ES-I3 (cell line): ENCODE measurements at regions not wholly inside any gene's neighbourhood (a gene's known extent, or its start where the extent isn't known, plus 50 kb on each side); places are given as distances from the start of the nearest gene placed in this dataset.

Source experiments
- H3K36me3 ChIP-seq: 2 replicates; pipeline ENCODE4 v1.6.1; 2013; ENCODE audit warnings: mild to moderate bottlenecking, low read length, control low read depth, moderate library complexity; ENCODE audit not compliant: insufficient read depth
- H3K4me1 ChIP-seq: 2 replicates; pipeline ENCODE4 v1.6.1; 2013; ENCODE audit warnings: mild to moderate bottlenecking, control low read depth, low read length; ENCODE audit not compliant: insufficient read depth
- H3K9ac ChIP-seq: 2 replicates; pipeline ENCODE4 v1.6.1; 2013; ENCODE audit warnings: low read depth, mild to moderate bottlenecking, low read length, moderate library complexity
- H3K9me3 ChIP-seq: 2 replicates; pipeline ENCODE4 v1.6.1; 2013; ENCODE audit warnings: mild to moderate bottlenecking, low read length, moderate library complexity; ENCODE audit not compliant: control insufficient read depth, insufficient read depth

DNA sequence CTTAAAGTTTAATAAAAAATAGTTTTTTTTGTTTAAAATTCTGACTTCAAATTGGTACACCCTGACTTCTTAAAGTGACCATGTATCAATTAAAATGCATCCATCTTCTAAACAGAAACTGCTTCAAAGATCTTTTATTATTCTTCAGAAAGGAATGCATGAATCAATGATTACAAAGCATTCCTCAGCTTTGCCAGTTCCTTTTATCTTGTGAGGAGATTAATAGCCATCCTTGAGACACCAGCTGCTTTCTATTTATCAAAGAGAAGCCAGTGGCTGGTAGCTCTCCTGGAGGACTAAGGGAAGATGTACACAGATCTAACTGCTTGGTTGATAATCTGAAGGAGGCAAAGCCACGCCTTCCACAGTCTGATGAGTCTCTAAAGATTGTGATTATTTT, 2222.5 kb downstream of the LRRC4C start:
- Histone ChIP-seq H3K4me1 (no peaks in the 10 kb centered on the region), H3K9me3 (no peaks in the 10 kb centered on the region), H3K9ac (no peak overlapping the region), H3K36me3 (no peaks in the 10 kb centered on the region)

DNA sequence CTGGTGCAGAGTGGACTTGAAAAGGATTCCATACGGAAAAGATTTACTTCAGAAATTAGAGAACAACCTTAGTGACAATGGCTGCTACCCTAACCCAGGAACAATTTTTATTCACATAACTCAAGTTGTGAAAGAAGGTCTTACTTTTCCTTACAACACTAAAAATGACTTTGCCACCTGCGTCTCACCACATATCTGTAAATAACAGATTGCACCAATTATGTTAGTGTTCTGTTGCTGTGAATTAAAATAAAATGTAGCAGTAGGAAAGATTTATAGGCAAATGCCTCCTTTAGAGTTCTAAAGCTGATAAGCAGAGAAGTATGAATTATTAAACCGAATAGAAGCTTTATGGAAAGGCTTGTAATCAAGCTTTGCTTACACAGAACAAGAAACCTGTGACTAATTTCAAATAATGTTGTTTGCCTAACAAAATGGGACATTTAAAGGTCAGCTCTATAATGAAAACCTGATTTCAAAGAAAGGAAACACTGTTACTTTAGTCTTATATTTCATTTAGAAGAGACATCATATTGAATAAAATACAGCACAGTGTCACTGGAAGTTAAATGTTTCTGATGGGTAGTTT, 2237.8 kb downstream of the LRRC4C start:
- H3K9me3 ChIP-seq: no peaks in the 10 kb centered on the region
- H3K4me1 ChIP-seq: no peaks in the 10 kb centered on the region
- H3K36me3 ChIP-seq: no peaks in the 10 kb centered on the region
- H3K9ac ChIP-seq: no peak overlapping the region

DNA sequence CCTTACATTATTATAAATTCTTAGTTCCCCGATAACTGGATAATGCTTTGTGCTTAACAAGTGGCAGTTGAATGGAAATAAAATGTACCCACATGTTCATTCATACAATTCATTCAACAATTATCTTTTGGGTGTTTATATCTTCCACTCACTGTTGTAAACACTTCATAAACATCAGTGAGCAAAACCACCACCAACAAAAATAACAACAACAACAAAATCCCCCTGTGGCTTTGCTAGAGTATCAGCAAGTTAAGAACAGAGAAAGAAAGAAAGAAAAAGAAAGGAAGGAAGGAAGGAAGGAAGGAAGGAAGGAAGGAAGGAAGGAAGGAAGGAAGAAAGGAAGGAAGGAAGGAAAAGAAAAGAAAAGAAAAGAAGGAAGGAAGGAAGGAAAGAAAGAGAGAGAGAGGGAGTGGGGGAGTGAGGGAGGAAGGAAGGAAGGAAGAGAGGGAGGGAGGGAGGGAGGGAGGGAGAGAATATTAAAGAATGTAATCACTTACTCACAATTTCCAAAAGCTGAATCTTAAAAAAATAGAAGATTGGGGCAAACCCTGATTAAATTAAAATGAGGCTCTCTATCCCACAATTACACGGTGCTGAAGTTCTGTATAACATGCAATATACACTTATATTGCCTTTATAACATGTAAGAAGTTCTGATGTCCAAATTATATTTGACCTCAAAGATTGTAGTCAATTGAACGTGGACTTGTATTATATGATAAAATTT, 2238.8 kb downstream of the LRRC4C start:
- H3K9ac ChIP-seq: no peak overlapping the region
- H3K9me3 ChIP-seq: no peaks in the 10 kb centered on the region

DNA sequence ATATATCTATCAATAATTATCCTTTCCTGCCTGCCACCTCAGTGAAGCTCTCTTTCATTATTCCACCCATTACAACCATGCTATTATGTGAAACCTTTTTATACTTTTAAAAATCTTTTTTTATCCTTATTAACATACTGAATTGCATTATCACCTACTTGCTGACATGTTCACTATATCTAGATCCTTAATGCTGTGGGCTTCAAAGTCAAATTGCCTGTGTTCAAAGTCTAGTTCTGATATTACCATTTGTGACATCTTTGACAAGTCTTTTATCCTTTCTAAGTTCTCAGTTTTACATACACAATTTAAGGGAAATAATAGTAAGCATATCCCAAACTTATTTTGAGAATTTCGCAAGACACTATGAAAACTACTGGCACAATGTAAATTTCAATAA, 2239.4 kb downstream of the LRRC4C start:
- no peaks in the 10 kb centered on the region for H3K36me3 ChIP-seq
- H3K4me1 ChIP-seq: no peaks in the 10 kb centered on the region
- no peak overlapping the region for H3K9ac ChIP-seq
- no peaks in the 10 kb centered on the region for H3K9me3 ChIP-seq

More for the DNA sequence above, 2238.8 kb downstream of the LRRC4C start:
- Histone ChIP-seq H3K4me1 (no peaks in the 10 kb centered on the region), H3K36me3 (no peaks in the 10 kb centered on the region)

DNA sequence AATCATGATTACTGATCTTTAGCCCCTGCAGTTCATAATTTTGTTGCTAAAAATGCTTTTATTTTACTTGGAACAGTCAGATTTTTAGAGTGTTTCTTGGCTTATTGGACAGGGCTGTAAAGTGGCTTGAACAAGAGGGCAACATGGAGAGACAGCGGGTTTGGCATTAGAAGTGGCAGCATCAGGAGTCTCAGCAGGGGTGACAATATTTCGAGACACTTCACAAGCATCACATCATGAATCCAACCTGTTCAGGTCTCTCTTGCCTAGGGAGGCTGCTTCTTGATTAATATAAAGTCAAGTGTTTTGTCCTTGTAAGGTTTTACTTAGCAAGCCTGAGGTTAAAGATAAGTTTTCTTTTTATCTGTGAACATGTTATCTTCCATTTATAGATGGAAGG, 2249.5 kb downstream of the LRRC4C start:
- H3K36me3 ChIP-seq: no peaks in the 10 kb centered on the region

DNA sequence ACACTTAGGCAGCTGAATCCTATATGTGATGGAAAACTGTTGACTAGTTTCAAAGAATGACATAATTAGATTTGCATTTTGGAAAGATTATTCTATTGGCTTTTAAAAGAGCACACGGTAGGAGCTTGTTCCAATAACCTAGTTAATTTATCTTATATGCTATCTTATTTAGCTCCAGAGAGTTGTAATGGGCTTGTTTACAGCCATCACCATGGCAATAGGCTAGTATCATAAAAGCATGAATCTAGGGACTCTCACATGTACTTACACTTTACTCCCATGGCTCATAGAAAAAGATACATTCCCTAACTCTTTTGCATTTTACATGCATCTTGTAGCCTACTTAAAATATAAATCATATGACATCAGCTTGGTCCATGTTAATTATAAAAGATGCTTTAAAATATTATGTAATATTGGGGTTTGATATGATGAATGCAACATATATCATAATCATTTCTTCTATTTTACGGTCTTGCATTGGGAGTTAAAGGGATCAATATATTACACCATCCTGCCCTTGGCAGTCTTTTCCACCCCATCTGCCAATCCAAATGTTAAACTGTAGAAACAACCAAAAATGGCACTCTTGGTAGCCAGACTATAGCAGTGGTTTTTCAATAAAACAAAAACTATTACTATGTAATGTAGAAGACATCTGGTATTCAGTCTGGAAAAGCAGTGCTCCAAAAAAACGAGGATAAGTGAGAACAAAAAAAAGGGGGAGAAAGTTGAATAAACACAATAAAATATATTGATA, 2254.0 kb downstream of the LRRC4C start:
- H3K9me3 ChIP-seq: no peaks in the 10 kb centered on the region
- H3K9ac ChIP-seq: no peak overlapping the region
- no peaks in the 10 kb centered on the region for H3K36me3 ChIP-seq

More for the DNA sequence above, 2249.5 kb downstream of the LRRC4C start:
- H3K4me1 ChIP-seq: no peaks in the 10 kb centered on the region
- H3K9ac ChIP-seq: no peak overlapping the region
- H3K9me3 ChIP-seq: no peaks in the 10 kb centered on the region

DNA sequence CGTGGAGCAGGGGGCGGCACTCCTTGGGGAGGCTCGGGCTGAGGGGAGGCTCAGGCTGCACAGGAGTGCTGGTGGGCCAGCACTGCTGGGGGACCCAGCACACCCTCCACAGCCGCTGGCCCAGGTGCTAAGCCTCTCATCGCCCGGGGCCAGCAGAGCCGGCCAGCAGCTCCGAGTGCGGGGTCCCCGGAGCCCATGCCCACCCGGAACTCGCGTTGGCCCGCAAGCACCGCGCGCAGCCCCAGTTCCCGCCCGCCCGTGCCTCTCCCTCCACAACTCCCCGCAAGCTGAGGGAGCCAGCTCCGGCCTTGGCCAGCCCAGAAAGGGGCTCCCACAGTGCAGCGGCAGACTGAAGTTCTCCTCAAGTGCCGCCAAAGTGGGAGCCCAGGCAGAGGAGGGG, 2266.8 kb downstream of the LRRC4C start:
- Histone ChIP-seq H3K36me3 (no peaks in the 10 kb centered on the region), H3K4me1 (no peaks in the 10 kb centered on the region), H3K9me3 (no peaks in the 10 kb centered on the region), H3K9ac (no peak overlapping the region)

More for the DNA sequence above, 2254.0 kb downstream of the LRRC4C start:
- H3K4me1 ChIP-seq: no peaks in the 10 kb centered on the region

DNA sequence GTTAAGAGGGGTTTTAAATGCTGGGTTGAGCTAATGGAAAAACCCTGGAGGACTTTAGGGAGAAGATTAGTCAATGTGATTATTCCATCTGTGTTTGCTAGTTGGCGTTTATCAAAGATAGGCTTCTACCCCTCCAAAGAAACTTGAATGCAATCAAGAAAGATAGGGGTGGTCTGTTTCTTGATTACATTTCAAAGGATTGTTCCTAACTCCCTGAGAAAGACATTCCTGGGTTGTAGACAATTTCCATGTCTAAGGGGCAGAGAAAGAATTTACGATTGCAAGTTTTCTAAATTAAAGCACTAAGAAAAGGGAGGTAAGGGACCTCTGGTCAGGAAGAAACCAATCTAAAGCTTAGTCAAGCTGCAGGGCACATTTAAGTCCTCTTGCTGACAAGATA, 2268.7 kb downstream of the LRRC4C start:
- Histone ChIP-seq H3K9me3 (no peaks in the 10 kb centered on the region), H3K4me1 (no peaks in the 10 kb centered on the region), H3K9ac (no peak overlapping the region), H3K36me3 (no peaks in the 10 kb centered on the region)

DNA sequence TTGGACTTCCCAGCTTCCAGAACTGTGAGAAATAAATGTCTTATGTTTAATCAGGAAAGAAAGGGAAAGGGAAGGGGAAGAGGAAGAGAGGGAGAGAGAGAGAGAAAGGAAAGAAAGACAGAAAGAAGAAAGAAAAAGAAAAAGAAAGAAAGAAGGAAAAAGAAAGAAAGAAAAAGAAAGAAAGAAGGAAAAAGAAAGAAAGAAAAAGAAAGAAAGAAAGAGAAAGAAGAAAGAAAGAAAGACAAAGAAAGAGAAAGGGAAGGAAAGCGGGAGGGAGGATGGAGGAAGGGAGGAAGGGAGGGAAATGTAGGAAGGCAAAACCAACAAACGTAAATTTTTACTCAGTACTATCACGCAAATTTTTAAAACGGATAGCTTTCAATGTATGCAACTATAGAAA, 2281.8 kb downstream of the LRRC4C start:
- Histone ChIP-seq H3K9me3 (no peaks in the 10 kb centered on the region), H3K9ac (no peak overlapping the region), H3K4me1 (no peaks in the 10 kb centered on the region), H3K36me3 (no peaks in the 10 kb centered on the region)

DNA sequence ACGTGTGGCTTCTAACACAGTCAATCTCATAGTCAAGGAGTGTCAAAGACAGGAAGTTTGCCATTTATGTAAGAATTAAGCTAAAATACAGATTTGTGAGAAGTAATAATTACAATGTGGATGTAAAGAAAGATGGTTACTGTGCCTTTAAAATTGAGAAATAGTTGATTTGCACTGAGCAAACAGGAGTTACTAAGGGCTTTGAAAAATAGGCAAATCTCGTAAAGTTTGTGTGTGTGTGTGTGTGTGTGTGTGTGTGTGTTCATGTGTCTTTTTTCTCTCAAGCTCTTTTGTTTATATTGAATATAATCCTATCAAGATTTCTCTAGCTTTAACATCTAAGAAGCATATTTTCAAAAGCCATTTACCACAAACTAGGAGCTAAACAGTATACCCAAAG, 2284.5 kb downstream of the LRRC4C start:
- Histone ChIP-seq H3K36me3 (no peaks in the 10 kb centered on the region), H3K4me1 (no peaks in the 10 kb centered on the region), H3K9me3 (no peaks in the 10 kb centered on the region), H3K9ac (no peak overlapping the region)

DNA sequence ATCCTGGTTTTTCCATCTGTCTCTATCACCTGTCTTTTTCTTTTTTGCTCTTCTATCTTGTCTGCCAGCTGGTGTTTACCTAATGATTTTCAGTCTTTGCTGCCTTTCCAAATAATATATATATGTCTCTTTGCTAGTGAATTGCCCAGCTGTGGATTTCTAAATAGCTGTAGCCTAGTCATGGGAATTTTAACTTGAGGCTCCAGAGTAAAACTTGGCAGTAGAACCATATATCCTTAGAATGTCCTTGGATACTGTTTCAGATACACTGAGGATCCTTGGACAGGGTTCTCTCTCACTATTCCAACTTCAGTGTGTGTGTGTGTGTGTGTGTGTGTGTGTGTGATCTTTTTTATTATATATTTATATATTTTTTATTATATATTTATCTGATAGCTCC, 2285.3 kb downstream of the LRRC4C start:
- no peak overlapping the region for H3K9ac ChIP-seq
- H3K9me3 ChIP-seq: no peaks in the 10 kb centered on the region
- no peaks in the 10 kb centered on the region for H3K36me3 ChIP-seq
- no peaks in the 10 kb centered on the region for H3K4me1 ChIP-seq

DNA sequence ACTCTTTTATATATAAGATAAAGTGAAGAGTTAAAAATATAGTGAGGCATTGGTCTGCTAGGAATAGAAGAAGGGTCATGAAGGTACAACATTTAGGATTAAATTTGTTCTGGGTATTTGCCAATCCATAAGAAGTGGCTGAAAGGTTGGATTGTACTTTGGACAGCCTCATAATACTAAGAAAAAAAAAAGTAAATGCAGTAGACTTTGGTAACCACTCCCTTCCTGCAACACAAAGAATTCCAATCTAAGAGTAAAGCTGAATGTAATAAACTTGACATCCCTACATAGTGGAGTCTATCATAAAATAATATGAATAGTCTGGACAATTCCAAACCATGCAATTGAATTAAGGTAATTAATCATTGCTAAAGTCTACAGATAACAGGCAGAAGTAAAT, 2294.4 kb downstream of the LRRC4C start:
- Histone ChIP-seq H3K9me3 (no peaks in the 10 kb centered on the region; the same call in 1 of the 2 replicates), H3K36me3 (no peaks in the 10 kb centered on the region), H3K9ac (no peak overlapping the region), H3K4me1 (no peaks in the 10 kb centered on the region)

DNA sequence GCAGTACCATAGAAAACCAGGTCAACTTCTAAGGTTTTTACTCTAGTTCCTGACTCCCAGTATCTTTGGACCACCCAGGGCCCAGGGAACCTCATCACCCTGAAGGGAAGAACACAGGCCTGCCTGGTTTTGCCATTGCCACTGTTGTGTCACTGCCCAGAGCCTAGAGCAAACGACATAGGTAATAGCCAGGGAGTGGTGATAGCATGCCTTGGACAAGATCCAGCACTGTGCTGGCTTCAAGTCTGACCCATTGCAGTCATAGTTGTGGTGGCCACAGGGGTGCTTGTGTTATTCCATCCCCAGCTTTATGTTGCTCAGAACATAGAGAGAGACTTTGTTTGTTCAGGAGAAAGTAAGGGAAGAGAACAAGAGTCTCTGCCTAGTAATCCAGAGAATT, 2310.2 kb downstream of the LRRC4C start:
- no peaks in the 10 kb centered on the region for H3K4me1 ChIP-seq
- no peaks in the 10 kb centered on the region for H3K9me3 ChIP-seq
- no peak overlapping the region for H3K9ac ChIP-seq
- no peaks in the 10 kb centered on the region for H3K36me3 ChIP-seq

DNA sequence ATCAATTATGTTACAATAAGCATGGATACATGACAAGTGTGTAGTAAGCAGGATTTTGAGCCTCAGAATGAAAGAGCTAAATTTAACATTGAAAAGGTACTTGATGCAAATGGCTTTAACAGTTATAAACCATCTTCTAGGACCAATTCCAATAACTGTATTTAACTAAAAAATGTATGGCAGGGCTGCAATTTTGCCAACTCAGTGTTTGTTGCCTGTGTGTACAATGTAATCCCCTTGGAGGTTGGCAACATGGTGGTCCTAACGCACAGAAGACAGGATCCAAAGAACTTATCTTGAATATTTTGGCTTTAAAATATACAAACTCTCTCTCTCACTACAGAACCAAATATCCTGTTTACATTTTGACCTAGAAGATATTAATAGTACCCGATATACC, 2314.1 kb downstream of the LRRC4C start:
- Histone ChIP-seq H3K36me3 (no peaks in the 10 kb centered on the region), H3K4me1 (no peaks in the 10 kb centered on the region), H3K9me3 (no peaks in the 10 kb centered on the region), H3K9ac (no peak overlapping the region)
